HEK293T (cell line): ENCODE measurements at regions not wholly inside any gene's neighbourhood (a gene's known extent, or its start where the extent isn't known, plus 50 kb on each side); places are given as distances from the start of the nearest gene placed in this dataset.
A peak's percentile ranks its signal among the peaks of the same experiment; 100 is the strongest.
"Not testable (repeated sequence)": the region's sequence is repeated elsewhere in the genome, so short reads cannot be mapped to it uniquely, and the experiment has no call there.

Experiments used
- CTCF ChIA-PET: fragments of 350-600 bp; formaldehyde crosslinking; extraction: SDS; loops from one replicate; lab custom pipeline; 2021; ENCODE audit warnings: antibody characterized with exemption, inconsistent platforms; lab: Yijun Ruan, JAX
- POLR2A ChIA-PET: fragments of 350-600 bp; formaldehyde crosslinking; extraction: SDS; loops from one replicate; lab custom pipeline; 2020; ENCODE audit warnings: antibody characterized with exemption, inconsistent platforms; lab: Yijun Ruan, JAX
- DNase-seq: peaks from one replicate; pipeline ENCODE4 v3.0.0; 2012; ENCODE audit warnings: mixed read lengths; ENCODE audit errors: extremely low spot score
- ARNT ChIP-seq: fragments of 450-650 bp; IDR thresholded peaks from 2 replicates; pipeline ENCODE4 v1.6.1; 2017; ENCODE audit warnings: mild to moderate bottlenecking
- CTBP1 ChIP-seq: fragments of 450-650 bp; IDR thresholded peaks from 2 replicates; pipeline ENCODE4 v1.6.1; 2016; ENCODE audit warnings: borderline replicate concordance
- ELF4 ChIP-seq: fragments of 450-650 bp; IDR thresholded peaks from 2 replicates; pipeline ENCODE4 v1.6.1; 2017; ENCODE audit warnings: antibody characterized with exemption
- FOXA1 ChIP-seq: fragments of 450-650 bp; IDR thresholded peaks from 2 replicates; pipeline ENCODE4 v1.6.1; 2016; ENCODE audit warnings: mild to moderate bottlenecking
- FOXK2 ChIP-seq: fragments of 450-650 bp; IDR thresholded peaks from 2 replicates; pipeline ENCODE4 v1.6.1; 2016; ENCODE audit warnings: mild to moderate bottlenecking
- FOXM1 ChIP-seq: fragments of 450-650 bp; IDR thresholded peaks from 2 replicates; pipeline ENCODE4 v1.6.1; 2017; ENCODE audit warnings: mild to moderate bottlenecking, borderline replicate concordance
- HDGF ChIP-seq: fragments of 450-650 bp; IDR thresholded peaks from 2 replicates; pipeline ENCODE4 v1.6.1; 2017; ENCODE audit warnings: antibody characterized with exemption, borderline replicate concordance
- L3MBTL2 ChIP-seq: fragments of 450-650 bp; conservative IDR thresholded peaks from 2 replicates; pipeline ENCODE4 v1.6.1; 2016; ENCODE audit warnings: mild to moderate bottlenecking
- LEF1 ChIP-seq: fragments of 450-650 bp; IDR thresholded peaks from 2 replicates; pipeline ENCODE4 v1.6.1; 2017; ENCODE audit warnings: mild to moderate bottlenecking, borderline replicate concordance
- NFRKB ChIP-seq: fragments of 450-650 bp; IDR thresholded peaks from 2 replicates; pipeline ENCODE4 v1.6.1; 2016; ENCODE audit warnings: mild to moderate bottlenecking, moderate library complexity
- PKNOX1 ChIP-seq: fragments of 450-650 bp; IDR thresholded peaks from 2 replicates; pipeline ENCODE4 v1.6.1; 2016
- SP1 ChIP-seq: fragments of 450-650 bp; IDR thresholded peaks from 2 replicates; pipeline ENCODE4 v1.6.1; 2017
- SUZ12 ChIP-seq: fragments of 450-650 bp; IDR thresholded peaks from 2 replicates; pipeline ENCODE4 v1.6.1; 2016; ENCODE audit warnings: mild to moderate bottlenecking
- TARDBP ChIP-seq: fragments of 450-650 bp; IDR thresholded peaks from 2 replicates; pipeline ENCODE4 v1.6.1; 2016
- ZNF384 ChIP-seq: fragments of 450-650 bp; IDR thresholded peaks from 2 replicates; pipeline ENCODE4 v1.6.1; 2016

- POLR2A ChIA-PET, result no interaction called here
- no peak for DNase-seq
- CTCF ChIA-PET, result no interaction called here
- TF ChIP-seq PKNOX1 (no peak), SP1 (no peak), FOXK2 (no peak), NFRKB (no peak), HDGF (no peak), LEF1 (no peak)
Observed at GRCh38 chr1:183753464-183753891, 51.4 kb upstream of the RGL1 start.

- TF ChIP-seq PKNOX1 (no peak), FOXA1 (no peak), ZNF384 (peak; percentile 11; the same call in 1 of the 2 replicates), ELF4 (no peak)
- DNase-seq, result no peak
- CTCF ChIA-PET, result no interaction called here
- POLR2A ChIA-PET, result no interaction called here
Observed at GRCh38 chr1:183744132-183744913, 60.6 kb upstream of the RGL1 start.

GRCh38 chr1:183742355-183742754 is 62.6 kb upstream of the RGL1 start:
- ChIA-PET POLR2A (no interaction called here), CTCF (no interaction called here)
- TF ChIP-seq CTBP1 (no peak), FOXM1 (no peak), SP1 (no peak), L3MBTL2 (no peak), FOXK2 (no peak), LEF1 (no peak), SUZ12 (no peak), HDGF (no peak), ELF4 (no peak), NFRKB (no peak), ARNT (no peak), FOXA1 (no peak), PKNOX1 (no peak)
- DNase-seq, result no peak

GRCh38 chr1:183739741-183740271 is 65.1 kb upstream of the RGL1 start:
- TF ChIP-seq SUZ12, result no peak
- POLR2A ChIA-PET, result no interaction called here
- DNase-seq, result no peak
- CTCF ChIA-PET, result no interaction called here

- POLR2A ChIA-PET, result no interaction called here
- TF ChIP-seq ELF4 (no peak), TARDBP (no peak), FOXA1 (no peak), L3MBTL2 (no peak), LEF1 (no peak), HDGF (no peak)
- CTCF ChIA-PET, result interaction anchor here (1.3 kb wide), 1 partner anchor 177 kb away, joined by 4 read pairs; no protein-coding TSS in a partner anchor
- DNase-seq, result no peak
Observed at GRCh38 chr1:183739082-183739481, 65.8 kb upstream of the RGL1 start.

- CTCF ChIA-PET, result interaction anchor here (0.9 to 1.3 kb wide), 2 partner anchors 21 to 178 kb away, joined by 3 to 4 read pairs; no protein-coding TSS in a partner anchor
- DNase-seq, POLR2A ChIA-PET: not testable (repeated sequence)
Observed at GRCh38 chr1:183737916-183738315, 67.0 kb upstream of the RGL1 start.

- POLR2A ChIA-PET, result no interaction called here
- no peak for TF ChIP-seq FOXM1
- TF ChIP-seq HDGF, result no peak
- TF ChIP-seq FOXA1, result no peak
- no peak for TF ChIP-seq L3MBTL2
- TF ChIP-seq ELF4, result no peak
- TF ChIP-seq FOXK2, result no peak
- TF ChIP-seq SUZ12, result no peak
- TF ChIP-seq TARDBP, result no peak
- no peak for DNase-seq
- CTCF ChIA-PET, result interaction anchor here (1.0 kb wide), 1 partner anchor 51 kb away, joined by 3 read pairs; no protein-coding TSS in a partner anchor
Observed at GRCh38 chr1:183736343-183736742, 68.6 kb upstream of the RGL1 start.
